ENCODE measurements at regions not wholly inside any gene's neighbourhood (a gene's known extent, or its start where the extent isn't known, plus 50 kb on each side); places are given as distances from the start of the nearest gene placed in this dataset.

DNA sequence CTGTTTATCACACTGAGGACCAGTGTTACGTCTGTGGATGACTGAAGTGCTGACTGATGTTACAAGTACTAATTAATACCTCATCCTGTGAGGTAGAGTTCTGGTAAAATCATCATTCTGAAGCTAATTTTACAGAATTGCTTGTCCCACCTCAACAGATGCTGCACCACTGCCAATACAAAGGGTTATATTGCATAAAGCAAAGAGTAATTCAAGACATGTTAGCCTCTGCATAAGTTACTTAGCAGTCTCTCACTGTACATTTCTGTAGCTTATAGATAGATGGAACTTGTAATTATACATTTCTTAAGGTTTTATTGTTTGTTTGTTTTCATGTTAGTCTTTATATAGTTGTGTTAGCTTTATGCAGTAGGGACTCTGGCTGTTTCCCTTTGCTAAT, 513.6 kb downstream of the ANXA1 start:
- intact Hi-C loops (cut with DNase I), result no loop called here
- no peak for DNase-seq
- Histone ChIP-seq H3K9me3 (no peaks in the 10 kb centered on the region), H3K36me3 (replicated peaks in 1 of 2; ENCODE audit: insufficient read depth in 1 of 2, low read depth in 2 of 2) (no peaks in the 10 kb centered on the region), H3K4me1 (no peaks in the 10 kb centered on the region), H3K27ac (no peak overlapping the region), H3K4me3 (no peak overlapping the region), H3K27me3 (no peaks in the 10 kb centered on the region)
- ATAC-seq, result no peak
- 24 to 27% methylated on average over 1 of the region's 1 CpG for WGBS, 2 donors
- TF ChIP-seq POLR2A (IDR thresholded peaks at IDR 0.05) (no peak), CTCF (IDR thresholded peaks at IDR 0.05) (no peak)

GRCh38 chr9:73667749-73668148, 516.1 kb downstream of the ANXA1 start:
- WGBS, 2 donors, result 46 to 57% methylated on average over 1 of the region's 1 CpG
- ATAC-seq, result no peak

DNA sequence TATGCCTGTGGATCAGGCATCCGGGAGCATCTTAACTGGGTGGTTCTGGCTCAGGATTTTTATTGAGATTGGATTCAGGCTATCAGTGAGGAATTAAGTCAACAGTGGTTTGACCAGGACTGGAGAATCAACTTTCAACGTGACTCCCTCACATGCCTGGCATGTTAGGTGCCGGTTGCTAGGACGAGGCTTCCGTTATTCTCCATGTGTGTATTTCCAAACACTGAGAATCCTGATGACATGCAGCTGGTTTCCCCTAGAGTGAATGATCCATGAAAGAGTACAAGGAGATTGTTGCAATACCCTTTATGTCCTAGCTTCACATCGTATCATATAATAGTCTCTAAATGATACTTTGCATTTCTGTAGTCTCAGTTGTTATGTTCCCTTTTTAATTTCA, 529.2 kb downstream of the ANXA1 start:
- Histone ChIP-seq H3K4me3 (no peak overlapping the region), H3K27me3 (no peaks in the 10 kb centered on the region), H3K4me1 (no peaks in the 10 kb centered on the region), H3K9me3 (no peaks in the 10 kb centered on the region), H3K36me3 (replicated peaks in 1 of 2; ENCODE audit: insufficient read depth in 1 of 2, low read depth in 2 of 2) (no peaks in the 10 kb centered on the region), H3K27ac (no peak overlapping the region)
- TF ChIP-seq CTCF (IDR thresholded peaks at IDR 0.05) (no peak), POLR2A (IDR thresholded peaks at IDR 0.05) (no peak)
- intact Hi-C loops (cut with DNase I), result no loop called here
- WGBS, 2 donors, result 46 to 48% methylated on average over 6 of the region's 6 CpGs
- no peak for ATAC-seq
- DNase-seq, result no peak

More at GRCh38 chr9:73667749-73668148, 516.1 kb downstream of the ANXA1 start:
- no peaks in the 10 kb centered on the region for H3K27me3 ChIP-seq
- DNase-seq, result no peak
- no peak overlapping the region for H3K27ac ChIP-seq
- H3K4me1 ChIP-seq, result no peaks in the 10 kb centered on the region
- H3K36me3 ChIP-seq (replicated peaks in 1 of 2; ENCODE audit: insufficient read depth in 1 of 2, low read depth in 2 of 2), result no peaks in the 10 kb centered on the region
- no peaks in the 10 kb centered on the region for H3K9me3 ChIP-seq
- intact Hi-C loops (cut with DNase I), result no loop called here
- H3K4me3 ChIP-seq, result no peak overlapping the region
- TF ChIP-seq POLR2A (IDR thresholded peaks at IDR 0.05) (no peak), CTCF (IDR thresholded peaks at IDR 0.05) (no peak)

DNA sequence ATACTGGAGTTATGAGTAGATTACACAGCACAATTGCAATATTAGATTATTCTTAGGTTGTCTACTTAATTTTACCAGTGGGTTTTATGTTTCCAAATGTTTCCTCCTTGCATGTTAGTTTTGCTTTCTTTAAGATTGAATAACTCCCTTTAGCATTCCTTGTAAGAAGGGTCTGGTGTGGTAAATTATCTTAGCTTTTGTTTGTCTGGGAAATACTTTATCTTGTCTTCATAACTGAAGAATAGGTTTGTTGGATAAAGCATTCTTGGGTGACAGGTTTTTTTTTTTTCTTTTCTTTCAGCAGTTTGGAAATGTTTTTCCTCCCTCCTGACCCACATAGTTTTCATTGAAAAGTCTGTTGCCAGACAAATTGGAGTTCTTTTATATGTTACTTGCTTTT, 531.1 kb downstream of the ANXA1 start:
- H3K27me3 ChIP-seq, result no peaks in the 10 kb centered on the region
- H3K27ac ChIP-seq, result no peak overlapping the region
- no peak for TF ChIP-seq POLR2A (IDR thresholded peaks at IDR 0.05)
- no peaks in the 10 kb centered on the region for H3K36me3 ChIP-seq (replicated peaks in 1 of 2; ENCODE audit: insufficient read depth in 1 of 2, low read depth in 2 of 2)
- no peak for DNase-seq
- no peak overlapping the region for H3K4me3 ChIP-seq
- H3K9me3 ChIP-seq, result no peaks in the 10 kb centered on the region
- no peak for ATAC-seq
- intact Hi-C loops (cut with DNase I), result no loop called here
- H3K4me1 ChIP-seq, result no peaks in the 10 kb centered on the region

DNA sequence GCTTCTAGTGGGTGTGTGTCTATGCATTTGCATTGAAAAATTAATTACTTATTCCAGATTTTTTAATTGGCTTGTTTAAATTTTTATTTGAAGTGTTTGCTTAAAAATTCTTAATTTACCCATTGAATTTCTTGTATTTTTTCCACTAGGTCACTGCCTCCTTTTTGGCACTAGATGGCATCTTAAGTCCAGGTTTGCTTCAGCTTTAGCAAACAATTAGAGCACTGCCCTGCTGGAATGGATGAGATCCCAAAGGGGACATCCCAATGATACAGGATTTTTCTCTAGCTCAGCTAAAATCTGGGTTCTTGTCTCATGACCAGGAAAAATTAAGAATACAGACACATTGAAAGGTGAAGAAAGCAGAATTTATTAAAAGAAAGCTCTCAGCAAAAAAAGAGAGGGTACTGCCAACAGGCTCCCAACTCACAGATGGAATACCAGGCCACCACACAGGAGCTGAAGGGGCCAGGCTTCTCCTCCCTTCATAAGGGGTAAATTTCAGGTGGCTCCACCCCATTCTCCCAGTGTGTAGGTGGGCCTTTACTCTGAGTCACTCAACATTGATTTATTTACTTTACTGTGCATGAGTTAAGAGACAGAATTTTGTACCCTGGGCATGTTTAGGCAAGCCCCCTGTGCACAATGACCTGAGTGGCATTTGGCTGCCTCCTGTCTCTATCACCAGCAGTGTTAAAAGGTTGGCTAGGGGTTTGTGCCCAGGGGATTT, 532.4 kb downstream of the ANXA1 start:
- Histone ChIP-seq H3K4me1 (no peaks in the 10 kb centered on the region), H3K9me3 (no peaks in the 10 kb centered on the region), H3K27ac (no peak overlapping the region), H3K36me3 (replicated peaks in 1 of 2; ENCODE audit: insufficient read depth in 1 of 2, low read depth in 2 of 2) (no peaks in the 10 kb centered on the region), H3K4me3 (no peak overlapping the region), H3K27me3 (no peaks in the 10 kb centered on the region)
- no peak for ATAC-seq
- DNase-seq, result no peak
- peak in 4 of 7 experiments; percentile 9 to 22 (median 12) for TF ChIP-seq CTCF (IDR thresholded peaks at IDR 0.05)
- TF ChIP-seq POLR2A (IDR thresholded peaks at IDR 0.05), result no peak
- intact Hi-C loops (cut with DNase I), result no loop called here

Measured in body of pancreas (tissue), 4 donors.